ENCODE measurements at regions not wholly inside any gene's neighbourhood (a gene's known extent, or its start where the extent isn't known, plus 50 kb on each side); places are given as distances from the start of the nearest gene placed in this dataset.

DNA sequence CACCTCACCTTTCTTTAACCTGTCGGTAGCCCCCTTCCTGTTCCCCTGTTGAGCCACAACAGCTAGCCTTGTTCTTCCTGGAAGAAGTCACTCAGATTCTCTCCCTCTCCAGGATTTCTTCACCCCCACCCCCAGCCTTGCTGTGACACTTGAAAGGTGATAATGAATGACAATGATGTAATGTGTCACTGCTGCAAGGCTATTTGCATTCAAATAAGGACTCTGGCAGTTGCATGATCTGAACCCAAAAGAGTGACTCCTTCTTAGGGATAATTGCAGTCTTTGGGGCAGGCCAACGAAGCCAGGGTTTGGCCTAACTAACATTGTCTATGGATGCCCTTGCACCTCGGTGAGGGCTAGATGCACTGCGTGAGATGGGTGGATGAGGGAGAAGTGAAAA, 154.4 kb upstream of the CLINT1 start:
- no peak overlapping the region for H3K27ac Mint-ChIP-seq (ENCODE audit: low read depth, unreplicated experiment)
- DNase-seq (ENCODE audit: unreplicated experiment) = no peak
- no TSS peak for BruUV-seq (replicated peaks)
- no peak overlapping the region for H3K4me3 Mint-ChIP-seq (ENCODE audit: unreplicated experiment)
- ChIA-PET POLR2A (interaction anchor here (1.1 kb wide), 1 partner anchor 10 kb away, joined by 3 read pairs; no protein-coding TSS in a partner anchor), CTCF (interaction anchor here (0.6 to 2.5 kb wide), 11 partner anchors 8 to 1119 kb away, joined by 3 to 14 read pairs (median 6); partner anchors contain the start of gene LSM11)
- H3K36me3 Mint-ChIP-seq (ENCODE audit: insufficient read depth, unreplicated experiment) = no peaks in the 10 kb centered on the region
- no peaks in the 10 kb centered on the region for H3K4me1 Mint-ChIP-seq (ENCODE audit: insufficient read depth, unreplicated experiment)
- intact Hi-C loops (cut with micrococcal nuclease) = loop anchor here (10.0 kb wide), 1 partner anchor 371 kb away; no protein-coding TSS in a partner anchor
- no peaks in the 10 kb centered on the region for H3K9me3 Mint-ChIP-seq (ENCODE audit: unreplicated experiment)
- TF ChIP-seq, protein P1, sequence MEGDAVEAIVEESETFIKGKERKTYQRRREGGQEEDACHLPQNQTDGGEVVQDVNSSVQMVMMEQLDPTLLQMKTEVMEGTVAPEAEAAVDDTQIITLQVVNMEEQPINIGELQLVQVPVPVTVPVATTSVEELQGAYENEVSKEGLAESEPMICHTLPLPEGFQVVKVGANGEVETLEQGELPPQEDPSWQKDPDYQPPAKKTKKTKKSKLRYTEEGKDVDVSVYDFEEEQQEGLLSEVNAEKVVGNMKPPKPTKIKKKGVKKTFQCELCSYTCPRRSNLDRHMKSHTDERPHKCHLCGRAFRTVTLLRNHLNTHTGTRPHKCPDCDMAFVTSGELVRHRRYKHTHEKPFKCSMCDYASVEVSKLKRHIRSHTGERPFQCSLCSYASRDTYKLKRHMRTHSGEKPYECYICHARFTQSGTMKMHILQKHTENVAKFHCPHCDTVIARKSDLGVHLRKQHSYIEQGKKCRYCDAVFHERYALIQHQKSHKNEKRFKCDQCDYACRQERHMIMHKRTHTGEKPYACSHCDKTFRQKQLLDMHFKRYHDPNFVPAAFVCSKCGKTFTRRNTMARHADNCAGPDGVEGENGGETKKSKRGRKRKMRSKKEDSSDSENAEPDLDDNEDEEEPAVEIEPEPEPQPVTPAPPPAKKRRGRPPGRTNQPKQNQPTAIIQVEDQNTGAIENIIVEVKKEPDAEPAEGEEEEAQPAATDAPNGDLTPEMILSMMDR (IDR thresholded peaks at IDR 0.05; ENCODE audit: unreplicated experiment) = no peak
- no peaks in the 10 kb centered on the region for H3K27me3 Mint-ChIP-seq (ENCODE audit: insufficient read depth, unreplicated experiment)

DNA sequence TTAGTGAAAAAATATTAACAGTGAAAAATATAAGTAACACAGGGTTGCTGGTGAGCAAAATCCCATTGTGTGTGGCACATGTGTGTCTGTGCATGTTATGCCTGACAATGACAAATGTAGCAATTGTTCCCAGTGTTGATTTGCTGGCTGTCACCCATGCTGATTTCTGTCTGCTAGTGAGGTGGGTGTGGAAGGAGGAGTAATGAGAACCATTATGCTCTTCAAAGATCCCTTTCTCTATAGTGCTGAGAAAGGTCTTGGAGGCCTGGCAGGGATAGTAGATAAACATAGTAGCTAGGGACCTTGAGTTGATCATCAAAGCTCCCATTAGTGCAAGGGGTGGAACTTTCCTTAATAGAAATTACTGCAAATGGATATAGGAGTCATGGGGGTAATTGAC, 152.5 kb upstream of the CLINT1 start:
- TF ChIP-seq, protein P1 (IDR thresholded peaks at IDR 0.05; ENCODE audit: unreplicated experiment) = no peak
- no peaks in the 10 kb centered on the region for H3K9me3 Mint-ChIP-seq (ENCODE audit: unreplicated experiment)
- no peaks in the 10 kb centered on the region for H3K4me1 Mint-ChIP-seq (ENCODE audit: insufficient read depth, unreplicated experiment)
- no peak overlapping the region for H3K27ac Mint-ChIP-seq (ENCODE audit: low read depth, unreplicated experiment)
- intact Hi-C loops (cut with micrococcal nuclease) = loop anchor here (10.0 kb wide), 1 partner anchor 373 kb away; no protein-coding TSS in a partner anchor
- H3K4me3 Mint-ChIP-seq (ENCODE audit: unreplicated experiment) = no peak overlapping the region
- no peaks in the 10 kb centered on the region for H3K27me3 Mint-ChIP-seq (ENCODE audit: insufficient read depth, unreplicated experiment)
- H3K36me3 Mint-ChIP-seq (ENCODE audit: insufficient read depth, unreplicated experiment) = no peaks in the 10 kb centered on the region
- ChIA-PET POLR2A (interaction anchor here (0.7 to 1.4 kb wide), 4 partner anchors 9 to 64 kb away, joined by 4 to 5 read pairs (median 4); no protein-coding TSS in a partner anchor), CTCF (interaction anchor here (0.5 to 2.6 kb wide), 14 partner anchors 8 to 1096 kb away, joined by 3 to 14 read pairs (median 4); no protein-coding TSS in a partner anchor)
- no TSS peak for BruUV-seq (replicated peaks)
- DNase-seq (ENCODE audit: unreplicated experiment) = no peak

GRCh38 chr5:158010831-158011230, 151.9 kb upstream of the CLINT1 start:
- Mint-ChIP-seq H3K27ac (ENCODE audit: low read depth, unreplicated experiment) (no peak overlapping the region), H3K36me3 (ENCODE audit: insufficient read depth, unreplicated experiment) (no peaks in the 10 kb centered on the region), H3K9me3 (ENCODE audit: unreplicated experiment) (no peaks in the 10 kb centered on the region), H3K4me3 (ENCODE audit: unreplicated experiment) (no peak overlapping the region), H3K27me3 (ENCODE audit: insufficient read depth, unreplicated experiment) (no peaks in the 10 kb centered on the region), H3K4me1 (ENCODE audit: insufficient read depth, unreplicated experiment) (no peaks in the 10 kb centered on the region)
- DNase-seq (ENCODE audit: unreplicated experiment) = no peak
- BruUV-seq (replicated peaks) = no TSS peak
- TF ChIP-seq, protein P1 (IDR thresholded peaks at IDR 0.05; ENCODE audit: unreplicated experiment) = no peak
- ChIA-PET POLR2A (interaction anchor here (0.8 kb wide), 1 partner anchor 10 kb away, joined by 4 read pairs; no protein-coding TSS in a partner anchor), CTCF (interaction anchor here (0.6 to 2.6 kb wide), 5 partner anchors 19 to 685 kb away, joined by 3 to 7 read pairs (median 3); no protein-coding TSS in a partner anchor)
- intact Hi-C loops (cut with micrococcal nuclease) = loop anchor here (10.0 kb wide), 1 partner anchor 374 kb away; no protein-coding TSS in a partner anchor

- Mint-ChIP-seq H3K9me3 (ENCODE audit: unreplicated experiment) (no peaks in the 10 kb centered on the region), H3K4me3 (ENCODE audit: unreplicated experiment) (no peak overlapping the region), H3K36me3 (ENCODE audit: insufficient read depth, unreplicated experiment) (no peaks in the 10 kb centered on the region), H3K27ac (ENCODE audit: low read depth, unreplicated experiment) (no peak overlapping the region), H3K27me3 (ENCODE audit: insufficient read depth, unreplicated experiment) (no peaks in the 10 kb centered on the region), H3K4me1 (ENCODE audit: insufficient read depth, unreplicated experiment) (no peaks in the 10 kb centered on the region)
- CTCF ChIA-PET = interaction anchor here (0.6 to 1.5 kb wide), 5 partner anchors 11 to 1099 kb away, joined by 3 to 6 read pairs (median 4); no protein-coding TSS in a partner anchor
- intact Hi-C loops (cut with micrococcal nuclease) = no loop called here
- TF ChIP-seq, protein P1 (IDR thresholded peaks at IDR 0.05; ENCODE audit: unreplicated experiment) = no peak
- POLR2A ChIA-PET = interaction anchor here (0.6 to 1.4 kb wide), 7 partner anchors 9 to 1094 kb away, joined by 3 to 5 read pairs (median 3); no protein-coding TSS in a partner anchor
- no TSS peak for BruUV-seq (replicated peaks)
- no peak for DNase-seq (ENCODE audit: unreplicated experiment)
Measured at GRCh38 chr5:158007336-158007735, 148.4 kb upstream of the CLINT1 start.
